ENCODE measurements at regions not wholly inside any gene's neighbourhood (a gene's known extent, or its start where the extent isn't known, plus 50 kb on each side); places are given as distances from the start of the nearest gene placed in this dataset.

- H3K27me3 ChIP-seq (ENCODE audit: control insufficient read depth, low read length) = peaks cover 27% of the 10 kb centered on the region
- H3K4me3 ChIP-seq (ENCODE audit: low read length) = no peak overlapping the region
- H3K4me2 ChIP-seq (ENCODE audit: low read length) = no peak overlapping the region
- no peaks in the 10 kb centered on the region for H3K4me1 ChIP-seq (ENCODE audit: control insufficient read depth, low read length)
- TF ChIP-seq EZH2phosphoT487 (IDR thresholded peaks at IDR 0.05; ENCODE audit: borderline replicate concordance, low read length) = no peak
- peak; percentile 88 for TF ChIP-seq CTCF (IDR thresholded peaks at IDR 0.05; ENCODE audit: low read depth, low read length, poor library complexity, severe bottlenecking)
- no peaks in the 10 kb centered on the region for H3K36me3 ChIP-seq (ENCODE audit: control insufficient read depth, low read length)
- H3K27ac ChIP-seq (ENCODE audit: low read depth, low read length) = no peak overlapping the region
- H3K9me2 ChIP-seq (replicated peaks; ENCODE audit: control insufficient read depth, low read length) = no peaks in the 10 kb centered on the region
- H3K9me3 ChIP-seq (ENCODE audit: control insufficient read depth, insufficient read depth, low read length) = no peaks in the 10 kb centered on the region
- H3F3A ChIP-seq (ENCODE audit: control insufficient read depth, insufficient read depth) = no peaks in the 10 kb centered on the region
- no peaks in the 10 kb centered on the region for H3K79me2 ChIP-seq (ENCODE audit: control insufficient read depth, low read length)
- H4K20me1 ChIP-seq (ENCODE audit: control insufficient read depth, insufficient read depth, low read depth, low read length) = no peaks in the 10 kb centered on the region
Observed at GRCh38 chr15:69729167-69729748, 276.6 kb downstream of the RPLP1 start.

- Histone ChIP-seq H3K27me3 (ENCODE audit: control insufficient read depth, low read length) (peaks cover 29% of the 10 kb centered on the region), H3K79me2 (ENCODE audit: control insufficient read depth, low read length) (no peaks in the 10 kb centered on the region), H3F3A (ENCODE audit: control insufficient read depth, insufficient read depth) (no peaks in the 10 kb centered on the region), H3K9me3 (ENCODE audit: control insufficient read depth, insufficient read depth, low read length) (no peaks in the 10 kb centered on the region), H3K9me2 (replicated peaks; ENCODE audit: control insufficient read depth, low read length) (no peaks in the 10 kb centered on the region), H3K4me2 (ENCODE audit: low read length) (no peak overlapping the region), H3K36me3 (ENCODE audit: control insufficient read depth, low read length) (no peaks in the 10 kb centered on the region), H3K4me3 (ENCODE audit: low read length) (no peak overlapping the region), H4K20me1 (ENCODE audit: control insufficient read depth, insufficient read depth, low read depth, low read length) (no peaks in the 10 kb centered on the region), H3K27ac (ENCODE audit: low read depth, low read length) (no peak overlapping the region), H3K4me1 (ENCODE audit: control insufficient read depth, low read length) (no peaks in the 10 kb centered on the region)
- TF ChIP-seq CTCF (IDR thresholded peaks at IDR 0.05; ENCODE audit: low read depth, low read length, poor library complexity, severe bottlenecking) (no peak), EZH2phosphoT487 (IDR thresholded peaks at IDR 0.05; ENCODE audit: borderline replicate concordance, low read length) (no peak)
Observed at GRCh38 chr15:69730281-69731080, 277.9 kb downstream of the RPLP1 start.

- Histone ChIP-seq H3K4me3 (ENCODE audit: low read length) (no peak overlapping the region), H3K27ac (ENCODE audit: low read depth, low read length) (no peak overlapping the region), H3F3A (ENCODE audit: control insufficient read depth, insufficient read depth) (no peaks in the 10 kb centered on the region), H3K9me3 (ENCODE audit: control insufficient read depth, insufficient read depth, low read length) (no peaks in the 10 kb centered on the region), H3K4me1 (ENCODE audit: control insufficient read depth, low read length) (no peaks in the 10 kb centered on the region), H3K79me2 (ENCODE audit: control insufficient read depth, low read length) (no peaks in the 10 kb centered on the region), H3K4me2 (ENCODE audit: low read length) (no peak overlapping the region), H3K36me3 (ENCODE audit: control insufficient read depth, low read length) (no peaks in the 10 kb centered on the region), H3K27me3 (ENCODE audit: control insufficient read depth, low read length) (peaks cover 32% of the 10 kb centered on the region), H3K9me2 (replicated peaks; ENCODE audit: control insufficient read depth, low read length) (no peaks in the 10 kb centered on the region), H4K20me1 (ENCODE audit: control insufficient read depth, insufficient read depth, low read depth, low read length) (no peaks in the 10 kb centered on the region)
- TF ChIP-seq CTCF (IDR thresholded peaks at IDR 0.05; ENCODE audit: low read depth, low read length, poor library complexity, severe bottlenecking) = no peak
- TF ChIP-seq EZH2phosphoT487 (IDR thresholded peaks at IDR 0.05; ENCODE audit: borderline replicate concordance, low read length) = no peak
Observed at GRCh38 chr15:69731081-69731330, 278.4 kb downstream of the RPLP1 start.

Data from DOHH2 (cell line).